Upper lobe of left lung (tissue), 6 donors: ENCODE measurements at regions not wholly inside any gene's neighbourhood (a gene's known extent, or its start where the extent isn't known, plus 50 kb on each side); places are given as distances from the start of the nearest gene placed in this dataset.
"Not testable (repeated sequence)": the region's sequence is repeated elsewhere in the genome, so short reads cannot be mapped to it uniquely, and the experiment has no call there.

ENCODE experiments used
- ATAC-seq, 2 donors: fragments of 200-7000 bp; cut with Tn5 transposase; one replicate each; pipeline ENCODE4 v1.9.1; 2022; ENCODE audit warnings: mild to moderate bottlenecking in 2 of 2, moderate library complexity in 2 of 2; ENCODE audit not compliant: low FRiP score in 2 of 2
- DNase-seq, 2 donors: peaks; one replicate each; pipeline ENCODE4 v3.0.0-alpha.2; 2019 to 2020
- H3K27ac ChIP-seq, 4 donors: fragments of 200-600 bp; sonication (generic); one replicate each; pipeline ENCODE4 v1.5.1; 2016 to 2019
- H3K27me3 ChIP-seq, 4 donors: fragments of 200-600 bp; sonication (generic); one replicate each; pipeline ENCODE4 v1.5.1; 2017 to 2019
- H3K36me3 ChIP-seq, 4 donors: fragments of 200-600 bp; sonication (generic); one replicate each; pipeline ENCODE4 v1.5.1; 2016 to 2019
- H3K4me1 ChIP-seq, 4 donors: fragments of 200-600 bp; sonication (generic); one replicate each; pipeline ENCODE4 v1.5.1; 2018 to 2019
- H3K4me3 ChIP-seq, 4 donors: fragments of 200-600 bp; sonication (generic); one replicate each; pipeline ENCODE4 v1.5.1; 2017 to 2019; ENCODE audit warnings: mild to moderate bottlenecking in 2 of 4, moderate library complexity in 1 of 4
- H3K9me3 ChIP-seq, 4 donors: fragments of 200-600 bp; sonication (generic); one replicate each; pipeline ENCODE4 v1.5.1; 2018 to 2019
- EP300 ChIP-seq, 4 donors: sonication (generic); formaldehyde crosslinking; IDR thresholded peaks; one replicate each; pipeline ENCODE4 v1.5.1; 2017; ENCODE audit warnings: antibody characterized with exemption in 4 of 4, control low read depth in 2 of 4
- POLR2A ChIP-seq, 4 donors: fragments of 450-650 bp; IDR thresholded peaks; one replicate each; pipeline ENCODE4 v1.5.1; 2016 to 2017; ENCODE audit warnings: antibody characterized with exemption in 4 of 4, mild to moderate bottlenecking in 2 of 4
- POLR2AphosphoS5 ChIP-seq, 2 donors: sonication (generic); formaldehyde crosslinking; IDR thresholded peaks; one replicate each; pipeline ENCODE4 v1.5.1; 2017; ENCODE audit warnings: antibody characterized with exemption in 2 of 2
- WGBS, 2 donors: methylation state at CpG; one replicate each; pipeline ENCODE4 v1.1.5; 2017 to 2018; 5-methylcytosine and 5-hydroxymethylcytosine counted together
- TF ChIP-seq, protein P1 (sequence below), 6 experiments: fragments of 450-650 bp in 4 of 6; fragments of 200-600 bp in 2 of 6; sonication (generic) in 2 of 6; IDR thresholded peaks; one replicate each; pipeline ENCODE4 v1.5.1; 2016 to 2019; ENCODE audit warnings: antibody characterized with exemption in 6 of 6
- donor health status: DM: no; HTN: no; CAD: no; lungs with moderate emphysema.
- donor health status: DM: no; HTN: yes; CAD: no; lungs with severe emphysema.

DNA sequence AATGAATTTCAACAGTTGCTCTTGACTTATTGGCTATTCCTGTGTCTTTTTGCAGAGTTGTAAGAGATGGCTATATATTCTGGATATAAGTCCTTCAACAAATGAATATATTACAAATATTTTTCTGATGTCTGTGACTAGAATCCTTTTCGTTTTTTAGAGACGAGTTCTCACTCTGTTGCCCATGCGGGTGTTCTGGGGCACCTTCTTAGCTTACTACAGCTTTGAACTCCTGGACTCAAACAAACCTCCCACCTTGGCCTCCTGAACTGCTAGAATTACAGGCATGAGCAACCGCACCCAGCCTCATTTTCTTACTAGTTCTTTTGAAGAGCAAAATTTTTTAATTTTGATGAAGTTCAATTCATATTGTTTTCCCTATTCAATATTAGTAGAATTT is 287.8 kb downstream of the LIG4 start:
- TF ChIP-seq POLR2AphosphoS5 (IDR thresholded peaks at IDR 0.05) = no peak
- TF ChIP-seq POLR2A (IDR thresholded peaks at IDR 0.05) = no peak
- TF ChIP-seq, protein P1, sequence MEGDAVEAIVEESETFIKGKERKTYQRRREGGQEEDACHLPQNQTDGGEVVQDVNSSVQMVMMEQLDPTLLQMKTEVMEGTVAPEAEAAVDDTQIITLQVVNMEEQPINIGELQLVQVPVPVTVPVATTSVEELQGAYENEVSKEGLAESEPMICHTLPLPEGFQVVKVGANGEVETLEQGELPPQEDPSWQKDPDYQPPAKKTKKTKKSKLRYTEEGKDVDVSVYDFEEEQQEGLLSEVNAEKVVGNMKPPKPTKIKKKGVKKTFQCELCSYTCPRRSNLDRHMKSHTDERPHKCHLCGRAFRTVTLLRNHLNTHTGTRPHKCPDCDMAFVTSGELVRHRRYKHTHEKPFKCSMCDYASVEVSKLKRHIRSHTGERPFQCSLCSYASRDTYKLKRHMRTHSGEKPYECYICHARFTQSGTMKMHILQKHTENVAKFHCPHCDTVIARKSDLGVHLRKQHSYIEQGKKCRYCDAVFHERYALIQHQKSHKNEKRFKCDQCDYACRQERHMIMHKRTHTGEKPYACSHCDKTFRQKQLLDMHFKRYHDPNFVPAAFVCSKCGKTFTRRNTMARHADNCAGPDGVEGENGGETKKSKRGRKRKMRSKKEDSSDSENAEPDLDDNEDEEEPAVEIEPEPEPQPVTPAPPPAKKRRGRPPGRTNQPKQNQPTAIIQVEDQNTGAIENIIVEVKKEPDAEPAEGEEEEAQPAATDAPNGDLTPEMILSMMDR (IDR thresholded peaks at IDR 0.05) = no peak
- no peak for TF ChIP-seq EP300 (IDR thresholded peaks at IDR 0.05)
- Histone ChIP-seq H3K9me3 (no peaks in the 10 kb centered on the region), H3K4me1 (no peaks in the 10 kb centered on the region), H3K27ac (no peak overlapping the region), H3K36me3 (no peaks in the 10 kb centered on the region), H3K27me3 (no peaks in the 10 kb centered on the region), H3K4me3 (no peak overlapping the region)
- no peak for ATAC-seq
- DNase-seq = no peak
- 88 to 92% methylated on average over 4 of the region's 4 CpGs for WGBS, 2 donors

DNA sequence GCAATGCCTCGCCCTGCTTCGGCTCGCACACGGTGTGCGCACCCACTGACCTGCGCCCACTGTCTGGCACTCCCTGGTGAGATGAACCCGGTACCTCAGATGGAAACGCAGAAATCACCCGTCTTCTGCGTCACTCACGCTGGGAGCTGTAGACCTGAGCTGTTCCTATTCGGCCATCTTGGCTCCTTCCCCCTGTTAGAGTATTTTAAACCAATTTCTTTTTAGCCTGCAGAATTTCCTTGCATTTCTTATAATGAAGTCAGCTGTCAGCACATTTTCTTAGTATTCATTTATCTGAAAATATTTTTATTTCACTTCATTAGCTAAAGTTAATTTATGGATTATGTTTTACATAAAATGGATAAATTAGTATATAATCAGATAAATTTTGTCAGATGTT is 288.8 kb downstream of the LIG4 start:
- not testable (repeated sequence) for H3K36me3 ChIP-seq, H3K9me3 ChIP-seq, ATAC-seq, H3K27ac ChIP-seq, H3K4me3 ChIP-seq, DNase-seq, H3K27me3 ChIP-seq, H3K4me1 ChIP-seq
- 69 to 86% methylated on average over 6 to 11 of the region's 12 CpGs for WGBS, 2 donors

DNA sequence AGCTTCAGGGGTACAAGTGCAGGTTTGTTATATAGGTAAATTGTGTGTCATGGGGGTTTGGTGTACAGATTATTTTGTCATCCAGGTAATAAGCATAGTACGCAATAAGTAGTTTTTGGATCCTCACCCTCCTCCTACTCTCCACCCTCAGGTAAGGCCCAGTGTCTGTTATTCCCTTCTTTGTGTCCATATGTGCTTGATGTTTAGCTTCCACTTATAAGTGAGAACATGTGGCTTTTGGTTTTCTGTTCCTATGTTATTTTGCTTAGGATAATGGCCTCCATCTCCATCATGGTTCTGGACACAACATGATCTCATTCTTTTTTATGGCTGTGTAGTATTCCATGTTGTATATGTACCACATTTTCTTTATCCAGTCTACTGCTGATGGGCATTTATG is 298.4 kb downstream of the LIG4 start:
- not testable (repeated sequence) for H3K4me1 ChIP-seq, H3K4me3 ChIP-seq, H3K27me3 ChIP-seq, H3K36me3 ChIP-seq, H3K27ac ChIP-seq, DNase-seq, ATAC-seq, H3K9me3 ChIP-seq
- 0 to 72% methylated on average over 1 of the region's 1 CpG for WGBS, 2 donors

GRCh38 chr13:107912745-107913144 is 302.6 kb downstream of the LIG4 start:
- no peaks in the 10 kb centered on the region for H3K9me3 ChIP-seq
- H3K27me3 ChIP-seq = no peaks in the 10 kb centered on the region
- DNase-seq (no peak), ATAC-seq (no peak)
- H3K4me3 ChIP-seq = no peak overlapping the region
- H3K27ac ChIP-seq = no peak overlapping the region
- H3K4me1 ChIP-seq = no peaks in the 10 kb centered on the region
- no peaks in the 10 kb centered on the region for H3K36me3 ChIP-seq
- WGBS, 2 donors = 74 to 79% methylated on average over 2 of the region's 2 CpGs
- TF ChIP-seq POLR2AphosphoS5 (IDR thresholded peaks at IDR 0.05) = no peak
- TF ChIP-seq POLR2A (IDR thresholded peaks at IDR 0.05) = no peak
- TF ChIP-seq, protein P1 (IDR thresholded peaks at IDR 0.05) = no peak
- TF ChIP-seq EP300 (IDR thresholded peaks at IDR 0.05) = no peak

- H3K36me3 ChIP-seq = no peaks in the 10 kb centered on the region
- TF ChIP-seq, protein P1 (IDR thresholded peaks at IDR 0.05) = no peak
- TF ChIP-seq POLR2A (IDR thresholded peaks at IDR 0.05) = no peak
- no peak for TF ChIP-seq POLR2AphosphoS5 (IDR thresholded peaks at IDR 0.05)
- no peak for TF ChIP-seq EP300 (IDR thresholded peaks at IDR 0.05)
- no peaks in the 10 kb centered on the region for H3K9me3 ChIP-seq
- no peak overlapping the region for H3K27ac ChIP-seq
- H3K27me3 ChIP-seq = no peaks in the 10 kb centered on the region
- no peak overlapping the region for H3K4me3 ChIP-seq
- ATAC-seq (no peak), DNase-seq (no peak)
- 76 to 80% methylated on average over 14 of the region's 14 CpGs for WGBS, 2 donors
- H3K4me1 ChIP-seq = no peaks in the 10 kb centered on the region
These were observed 308.1 kb downstream of the LIG4 start for GRCh38 chr13:107907065-107907805.

DNA sequence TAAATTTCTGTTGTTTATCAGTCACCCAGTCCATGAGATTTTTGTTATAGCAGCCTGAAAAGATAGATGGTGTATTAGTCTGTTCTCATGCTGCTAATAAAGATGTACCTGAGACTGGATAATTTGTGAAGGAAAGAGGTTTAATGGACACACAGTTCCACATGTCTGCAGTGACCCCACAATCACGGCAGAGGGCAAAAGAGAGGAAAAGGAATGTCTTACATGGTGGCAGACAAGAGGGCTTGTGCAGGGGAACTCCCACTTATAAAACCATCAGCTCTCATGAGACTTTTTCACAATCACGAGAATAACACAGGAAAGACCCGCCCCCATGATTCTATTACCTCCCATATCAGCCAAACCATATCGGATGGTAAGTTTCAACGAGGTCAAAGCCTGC is 309.2 kb downstream of the LIG4 start:
- 76 to 82% methylated on average over 5 of the region's 5 CpGs for WGBS, 2 donors
- Histone ChIP-seq H3K27ac (no peak overlapping the region), H3K27me3 (no peaks in the 10 kb centered on the region), H3K36me3 (no peaks in the 10 kb centered on the region), H3K9me3 (no peaks in the 10 kb centered on the region), H3K4me1 (no peaks in the 10 kb centered on the region), H3K4me3 (no peak overlapping the region)
- ATAC-seq (no peak), DNase-seq (no peak)
- TF ChIP-seq POLR2A (IDR thresholded peaks at IDR 0.05) (no peak), POLR2AphosphoS5 (IDR thresholded peaks at IDR 0.05) (no peak), EP300 (IDR thresholded peaks at IDR 0.05) (no peak)
- TF ChIP-seq, protein P1 (IDR thresholded peaks at IDR 0.05) = no peak
